ENCODE measurements at regions not wholly inside any gene's neighbourhood (a gene's known extent, or its start where the extent isn't known, plus 50 kb on each side); places are given as distances from the start of the nearest gene placed in this dataset.

- TF ChIP-seq, protein P1, sequence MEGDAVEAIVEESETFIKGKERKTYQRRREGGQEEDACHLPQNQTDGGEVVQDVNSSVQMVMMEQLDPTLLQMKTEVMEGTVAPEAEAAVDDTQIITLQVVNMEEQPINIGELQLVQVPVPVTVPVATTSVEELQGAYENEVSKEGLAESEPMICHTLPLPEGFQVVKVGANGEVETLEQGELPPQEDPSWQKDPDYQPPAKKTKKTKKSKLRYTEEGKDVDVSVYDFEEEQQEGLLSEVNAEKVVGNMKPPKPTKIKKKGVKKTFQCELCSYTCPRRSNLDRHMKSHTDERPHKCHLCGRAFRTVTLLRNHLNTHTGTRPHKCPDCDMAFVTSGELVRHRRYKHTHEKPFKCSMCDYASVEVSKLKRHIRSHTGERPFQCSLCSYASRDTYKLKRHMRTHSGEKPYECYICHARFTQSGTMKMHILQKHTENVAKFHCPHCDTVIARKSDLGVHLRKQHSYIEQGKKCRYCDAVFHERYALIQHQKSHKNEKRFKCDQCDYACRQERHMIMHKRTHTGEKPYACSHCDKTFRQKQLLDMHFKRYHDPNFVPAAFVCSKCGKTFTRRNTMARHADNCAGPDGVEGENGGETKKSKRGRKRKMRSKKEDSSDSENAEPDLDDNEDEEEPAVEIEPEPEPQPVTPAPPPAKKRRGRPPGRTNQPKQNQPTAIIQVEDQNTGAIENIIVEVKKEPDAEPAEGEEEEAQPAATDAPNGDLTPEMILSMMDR (conservative IDR thresholded peaks at IDR 0.05; ENCODE audit: low read length), result no peak
- no peak for TF ChIP-seq EZH2phosphoT487 (IDR thresholded peaks at IDR 0.05; ENCODE audit: borderline replicate concordance)
Measured at GRCh38 chrX:138037548-138037947, 471.6 kb downstream of the ZIC3 start.
